Upper lobe of left lung (tissue), 4 donors: ENCODE measurements at regions not wholly inside any gene's neighbourhood (a gene's known extent, or its start where the extent isn't known, plus 50 kb on each side); places are given as distances from the start of the nearest gene placed in this dataset.

Experiments
- POLR2A ChIP-seq, 4 donors: fragments of 450-650 bp; IDR thresholded peaks; one replicate each; pipeline ENCODE4 v1.5.1; 2016 to 2017; ENCODE audit warnings: antibody characterized with exemption in 4 of 4, mild to moderate bottlenecking in 2 of 4
- POLR2AphosphoS5 ChIP-seq, 2 donors: sonication (generic); formaldehyde crosslinking; IDR thresholded peaks; one replicate each; pipeline ENCODE4 v1.5.1; 2017; ENCODE audit warnings: antibody characterized with exemption in 2 of 2
- TF ChIP-seq, protein P1 (sequence below), 6 experiments: fragments of 450-650 bp in 4 of 6; fragments of 200-600 bp in 2 of 6; sonication (generic) in 2 of 6; IDR thresholded peaks; one replicate each; pipeline ENCODE4 v1.5.1; 2016 to 2019; ENCODE audit warnings: antibody characterized with exemption in 6 of 6

DNA sequence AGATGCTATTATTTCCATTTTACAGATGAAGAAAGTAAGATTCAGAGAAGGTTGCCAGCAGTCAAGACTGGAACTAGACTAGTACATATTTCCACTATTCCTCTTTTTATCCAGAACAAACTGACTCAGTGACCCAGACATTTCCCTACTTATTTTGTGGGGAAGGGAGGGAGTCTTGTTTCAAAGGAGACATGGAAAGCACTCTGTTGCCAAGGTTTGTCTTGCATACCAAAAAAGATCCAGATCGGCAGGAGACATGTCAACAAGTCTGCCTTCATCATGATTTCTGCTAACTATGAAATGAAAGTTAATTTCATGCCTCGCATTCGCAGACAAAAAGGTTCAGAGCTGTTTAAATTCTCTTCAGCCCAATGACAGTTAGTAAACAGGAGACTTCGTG lies 328.3 kb downstream of the DHX15 start:
- no peak for TF ChIP-seq POLR2A (IDR thresholded peaks at IDR 0.05)
- no peak for TF ChIP-seq POLR2AphosphoS5 (IDR thresholded peaks at IDR 0.05)
- TF ChIP-seq, protein P1, sequence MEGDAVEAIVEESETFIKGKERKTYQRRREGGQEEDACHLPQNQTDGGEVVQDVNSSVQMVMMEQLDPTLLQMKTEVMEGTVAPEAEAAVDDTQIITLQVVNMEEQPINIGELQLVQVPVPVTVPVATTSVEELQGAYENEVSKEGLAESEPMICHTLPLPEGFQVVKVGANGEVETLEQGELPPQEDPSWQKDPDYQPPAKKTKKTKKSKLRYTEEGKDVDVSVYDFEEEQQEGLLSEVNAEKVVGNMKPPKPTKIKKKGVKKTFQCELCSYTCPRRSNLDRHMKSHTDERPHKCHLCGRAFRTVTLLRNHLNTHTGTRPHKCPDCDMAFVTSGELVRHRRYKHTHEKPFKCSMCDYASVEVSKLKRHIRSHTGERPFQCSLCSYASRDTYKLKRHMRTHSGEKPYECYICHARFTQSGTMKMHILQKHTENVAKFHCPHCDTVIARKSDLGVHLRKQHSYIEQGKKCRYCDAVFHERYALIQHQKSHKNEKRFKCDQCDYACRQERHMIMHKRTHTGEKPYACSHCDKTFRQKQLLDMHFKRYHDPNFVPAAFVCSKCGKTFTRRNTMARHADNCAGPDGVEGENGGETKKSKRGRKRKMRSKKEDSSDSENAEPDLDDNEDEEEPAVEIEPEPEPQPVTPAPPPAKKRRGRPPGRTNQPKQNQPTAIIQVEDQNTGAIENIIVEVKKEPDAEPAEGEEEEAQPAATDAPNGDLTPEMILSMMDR (IDR thresholded peaks at IDR 0.05) = no peak
